HG03432 (cell line): ENCODE measurements at regions not wholly inside any gene's neighbourhood (a gene's known extent, or its start where the extent isn't known, plus 50 kb on each side); places are given as distances from the start of the nearest gene placed in this dataset.
"Not testable (repeated sequence)": the region's sequence is repeated elsewhere in the genome, so short reads cannot be mapped to it uniquely, and the experiment has no call there.

Source experiments
- ATAC-seq: cut with Tn5 transposase; IDR thresholded peaks from one replicate; pipeline ENCODE4 v1.9.1; 2021; ENCODE audit warnings: mild to moderate bottlenecking, moderate library complexity; ENCODE audit not compliant: unreplicated experiment

DNA sequence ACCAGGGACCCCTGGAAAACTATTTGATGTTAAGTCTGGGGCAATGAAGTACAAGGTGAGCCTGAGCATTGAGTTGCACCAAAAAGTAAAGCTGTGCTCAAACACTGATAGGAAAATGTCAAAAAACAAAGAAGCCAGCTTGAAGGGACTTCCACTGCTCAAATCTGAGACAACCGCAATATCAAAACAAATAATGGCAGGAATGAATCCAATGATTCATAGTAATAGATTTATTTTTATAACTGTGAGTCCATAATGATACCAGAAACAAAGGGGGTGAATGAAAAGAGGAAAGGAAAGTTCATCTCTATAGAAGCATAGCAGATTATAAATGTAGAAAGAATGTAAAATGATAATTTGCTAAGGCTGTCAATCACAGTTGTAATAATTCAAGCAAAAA is 237.3 kb upstream of the ZBTB20 start:
- no peak for ATAC-seq

- no peak for ATAC-seq
These were observed 237.3 kb upstream of the GAP43 start for GRCh38 chr3:115385774-115386730.

DNA sequence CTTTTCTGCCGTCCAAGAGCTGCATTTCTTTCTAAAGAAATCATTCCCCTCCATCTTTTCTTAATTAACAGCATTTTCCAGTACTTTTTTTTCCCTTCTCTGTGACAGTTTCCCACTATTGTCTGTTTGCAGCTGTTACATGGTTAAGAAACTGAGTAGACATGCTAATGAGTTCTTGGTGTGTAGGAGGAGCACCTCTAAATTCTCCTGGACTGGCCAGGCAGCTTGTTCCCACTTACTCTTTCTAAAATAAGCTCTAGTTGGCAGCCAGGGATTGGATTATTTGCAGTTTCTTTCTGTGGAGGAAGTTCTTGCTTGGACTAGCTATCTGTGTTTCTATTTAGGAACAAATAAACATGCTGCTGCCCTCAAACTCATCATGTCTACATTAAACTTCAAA is 235.1 kb upstream of the GAP43 start:
- no peak for ATAC-seq

DNA sequence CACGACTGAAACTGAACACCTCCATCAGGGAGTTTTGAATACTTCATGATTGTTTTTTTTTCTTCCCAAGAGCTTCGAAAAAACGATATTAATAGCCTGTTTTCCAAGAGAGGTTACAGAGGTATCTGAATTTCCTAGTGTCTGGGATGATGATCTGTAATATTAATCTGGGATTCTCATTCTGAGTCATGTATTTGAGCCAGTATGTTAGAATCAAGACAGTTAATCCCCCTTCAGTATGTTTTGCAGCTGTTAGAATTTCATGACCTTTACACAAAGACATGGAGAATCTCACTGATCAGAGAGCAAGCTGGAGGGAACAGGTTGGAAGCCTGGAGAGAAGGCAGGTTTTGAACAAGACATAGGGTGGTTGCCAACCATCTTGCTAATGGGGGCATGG is 234.5 kb upstream of the GAP43 start:
- ATAC-seq = no peak

DNA sequence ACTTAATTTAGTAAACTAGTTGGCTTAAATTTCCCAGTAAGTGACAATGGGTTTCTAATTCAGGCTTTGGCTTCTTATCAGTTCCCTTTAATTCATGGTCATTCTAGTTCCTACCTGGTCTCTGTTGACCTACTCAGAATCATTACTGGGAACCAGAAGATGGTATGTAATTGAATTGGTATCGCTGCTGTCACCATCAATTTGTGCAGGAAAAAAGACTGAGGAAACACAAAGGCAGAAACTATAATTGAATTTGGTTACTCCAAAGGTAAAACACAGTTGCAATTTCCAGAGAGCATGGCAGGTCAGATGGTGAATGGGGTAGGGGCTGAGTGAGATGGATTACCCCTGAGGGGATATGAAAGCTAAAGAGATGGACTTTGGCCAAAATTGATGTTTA is 226.5 kb upstream of the GAP43 start:
- ATAC-seq = no peak

DNA sequence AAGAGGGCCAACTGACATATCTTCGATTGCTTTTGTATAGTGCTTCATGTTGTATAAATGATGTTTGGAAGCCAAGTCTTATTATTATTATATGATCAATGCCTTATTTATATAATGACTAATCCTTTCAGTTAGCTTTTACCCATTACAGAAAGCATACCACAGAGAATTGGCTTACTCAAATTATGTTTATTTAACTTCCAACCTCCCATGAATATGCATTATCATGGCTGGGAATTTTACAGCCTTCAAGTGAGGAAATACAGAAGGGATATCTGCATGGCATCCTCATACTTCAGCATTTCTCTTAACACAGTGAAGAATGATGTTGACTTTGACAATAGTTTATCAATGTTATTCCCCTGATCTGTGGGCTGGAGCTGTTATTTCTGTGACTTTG is 225.9 kb upstream of the GAP43 start:
- ATAC-seq = no peak

DNA sequence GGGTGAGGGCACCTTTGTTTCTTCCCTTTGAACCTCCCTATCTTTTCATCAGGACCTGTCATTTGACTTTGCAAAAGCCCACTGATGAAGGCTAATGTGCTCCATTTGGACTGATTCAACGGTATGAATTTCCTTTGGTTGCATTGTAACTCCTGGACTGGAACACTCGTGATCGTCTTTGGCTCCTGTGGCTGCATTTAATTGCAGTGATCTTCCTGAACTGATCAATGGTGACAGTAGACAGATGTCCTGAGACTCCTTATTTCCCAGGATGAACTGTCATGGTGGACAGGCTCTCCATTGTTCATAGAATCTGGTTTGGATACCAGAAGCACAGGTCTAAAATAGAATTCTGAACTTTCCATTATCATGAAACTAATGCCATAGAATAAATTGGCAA is 224.8 kb upstream of the GAP43 start:
- no peak for ATAC-seq

DNA sequence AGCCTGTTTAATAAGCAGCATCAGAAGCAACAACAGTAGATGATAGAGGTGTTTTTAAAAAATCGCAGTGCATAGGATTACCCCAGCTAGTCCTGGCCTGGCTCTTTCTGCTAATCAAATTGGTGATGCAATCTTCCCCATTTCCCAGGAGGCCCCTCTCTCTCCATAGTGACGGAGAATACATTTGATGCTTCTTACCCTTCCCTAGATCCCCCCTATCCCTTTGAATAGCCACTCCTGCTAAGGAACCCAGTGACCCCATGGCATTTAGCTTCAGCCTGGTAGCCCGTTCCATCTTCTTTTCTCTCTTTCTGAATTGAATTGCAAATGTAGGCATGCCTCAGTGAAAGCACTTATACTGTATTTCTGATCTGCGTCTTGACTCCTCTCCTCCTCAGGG is 223.6 kb upstream of the GAP43 start:
- no peak for ATAC-seq

- no peak for ATAC-seq
These were observed 222.0 kb upstream of the GAP43 start for GRCh38 chr3:115401298-115401697.

DNA sequence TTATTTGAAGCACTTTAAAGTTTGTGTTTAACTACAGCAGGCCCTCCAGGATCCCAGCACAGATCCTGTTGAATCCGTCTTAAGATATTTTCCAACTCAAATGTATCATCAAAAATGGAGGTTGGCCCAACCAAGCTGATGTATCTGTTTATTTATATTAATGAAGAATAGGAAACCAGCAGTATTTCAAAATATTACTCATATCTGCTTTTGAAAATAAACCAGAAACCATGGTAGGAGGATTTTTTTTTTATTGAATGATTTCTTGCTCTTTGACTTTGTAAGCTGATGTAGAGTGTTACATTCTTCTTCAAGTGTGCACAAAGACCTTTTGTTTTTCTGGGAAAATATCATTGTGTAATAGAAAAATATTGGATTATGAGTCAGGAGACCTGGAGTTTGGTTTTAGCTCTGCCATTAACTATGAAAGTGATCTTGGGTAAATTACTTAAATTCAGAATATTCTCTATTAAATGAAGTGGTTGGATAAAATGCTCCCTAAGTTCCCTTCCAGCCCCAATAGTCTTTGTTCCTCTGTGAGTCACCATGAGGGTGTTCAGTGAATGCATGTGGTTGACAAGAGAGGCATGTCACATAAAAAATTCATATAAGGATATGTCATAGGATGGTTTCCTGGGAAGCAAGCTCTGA is 221.3 kb upstream of the GAP43 start:
- ATAC-seq = no peak

GRCh38 chr3:115402651-115403050 is 220.7 kb upstream of the GAP43 start:
- ATAC-seq = no peak

GRCh38 chr3:115403786-115404185 is 219.5 kb upstream of the GAP43 start:
- ATAC-seq = no peak

DNA sequence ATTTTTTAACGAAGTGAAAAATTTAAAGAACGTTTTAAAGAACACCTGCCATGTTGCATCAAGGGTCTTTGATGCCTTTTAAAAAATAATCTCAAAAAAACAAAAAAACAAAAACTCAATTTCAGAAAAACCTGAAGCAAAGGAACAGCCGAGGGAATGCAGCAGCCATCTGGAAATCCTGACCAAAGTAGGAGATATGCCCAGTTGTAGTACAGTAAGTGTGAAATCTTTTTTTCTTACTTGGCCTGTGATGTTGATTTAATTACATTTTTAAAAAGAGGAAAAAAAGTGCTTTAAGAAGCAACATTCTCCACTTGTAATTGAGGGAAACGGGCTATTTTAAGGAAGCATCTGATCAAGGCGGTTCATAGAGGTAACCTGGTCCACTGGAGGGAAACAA is 213.7 kb upstream of the GAP43 start:
- no peak for ATAC-seq

GRCh38 chr3:115414610-115415009 is 208.7 kb upstream of the GAP43 start:
- ATAC-seq = not testable (repeated sequence)

DNA sequence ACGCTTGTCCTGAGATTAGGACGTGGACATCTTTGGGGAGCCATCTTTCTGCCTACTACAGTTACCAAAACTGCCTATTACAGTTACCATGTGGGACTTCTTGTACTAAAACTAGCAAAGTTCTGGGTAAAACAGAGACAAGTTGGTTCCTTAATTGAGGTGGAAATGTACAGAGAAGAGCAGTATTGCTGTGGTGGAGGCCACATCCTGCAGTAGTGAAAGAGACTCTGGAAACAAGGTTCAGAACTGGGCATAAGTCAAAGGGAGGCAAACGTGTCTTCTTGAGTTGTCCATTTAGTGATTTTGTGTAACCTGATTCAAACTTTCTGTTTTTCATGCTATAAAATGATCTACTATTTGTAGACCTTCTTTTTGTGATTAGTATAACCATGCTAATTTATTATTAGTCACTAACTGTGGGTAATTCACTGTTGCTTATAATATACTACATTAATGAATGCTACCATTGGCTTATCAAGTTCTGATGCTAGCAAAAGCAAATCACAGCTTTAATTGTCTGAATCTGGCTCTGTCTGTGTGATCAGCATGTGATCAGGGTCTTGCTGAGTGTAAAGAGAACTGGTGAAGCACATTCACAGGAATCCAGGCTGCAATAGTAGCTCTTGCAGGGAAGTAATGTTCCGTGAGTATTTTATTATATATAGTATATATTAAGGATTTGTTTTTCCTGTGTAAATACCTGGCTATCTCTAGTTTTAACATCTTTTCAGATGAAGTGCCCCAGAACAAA is 207.9 kb upstream of the GAP43 start:
- ATAC-seq = no peak

GRCh38 chr3:115418583-115418982 is 204.7 kb upstream of the GAP43 start:
- ATAC-seq = no peak

- ATAC-seq = no peak
These were observed 203.2 kb upstream of the GAP43 start for GRCh38 chr3:115420086-115420485.

GRCh38 chr3:115423170-115423569 is 200.1 kb upstream of the GAP43 start:
- no peak for ATAC-seq

GRCh38 chr3:115428841-115429240 is 194.5 kb upstream of the GAP43 start:
- ATAC-seq = no peak

- ATAC-seq = no peak
These were observed 186.5 kb upstream of the GAP43 start for GRCh38 chr3:115436767-115437301.

DNA sequence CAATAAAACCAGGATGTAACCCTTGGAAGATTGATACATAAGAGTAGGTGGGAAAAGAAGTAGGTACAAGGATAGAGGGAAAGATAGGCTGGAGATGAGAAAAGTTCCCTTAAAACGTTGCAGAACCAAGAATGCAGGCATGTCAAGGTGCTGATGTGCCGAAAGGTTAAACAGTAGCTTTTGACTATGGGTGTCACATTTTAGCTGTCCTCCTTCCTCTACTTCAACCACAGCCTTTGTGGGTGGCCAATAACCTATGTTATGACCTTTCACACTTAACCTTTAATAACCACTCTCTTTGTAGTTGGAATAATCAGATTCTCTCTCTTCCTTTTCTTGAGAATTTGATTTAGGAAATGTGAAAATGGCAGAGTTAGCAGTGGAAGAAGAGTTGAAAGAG is 184.5 kb upstream of the GAP43 start:
- ATAC-seq = no peak
